Prostate gland (tissue), 2 donors: ENCODE measurements at regions not wholly inside any gene's neighbourhood (a gene's known extent, or its start where the extent isn't known, plus 50 kb on each side); places are given as distances from the start of the nearest gene placed in this dataset.

Source experiments
- DNase-seq: peaks from one replicate; pipeline ENCODE4 v3.0.0-alpha.2; 2019; ENCODE audit warnings: low spot score
- H3K27ac ChIP-seq, 2 donors: fragments of 200-600 bp; sonication (generic); 2 replicates each; pipeline ENCODE4 v1.5.1; 2017 to 2019
- H3K27me3 ChIP-seq: fragments of 200-600 bp; sonication (generic); replicated peaks from 2 replicates; pipeline ENCODE4 v1.5.1; 2019; ENCODE audit not compliant: insufficient read depth
- H3K36me3 ChIP-seq, 2 donors: fragments of 200-600 bp; sonication (generic); 1 replicate in 1 of 2; 2 replicates in 1 of 2; pipeline versions ENCODE4 v1.5.1 to v1.8.1; 2017 to 2019
- H3K4me1 ChIP-seq: fragments of 200-600 bp; sonication (generic); replicated peaks from 2 replicates; pipeline ENCODE4 v1.5.1; 2019
- H3K4me3 ChIP-seq, 2 donors: fragments of 200-600 bp; sonication (generic); 2 replicates each; pipeline ENCODE4 v1.5.1; 2017 to 2019
- H3K9me3 ChIP-seq: fragments of 200-600 bp; sonication (generic); 2 replicates; pipeline ENCODE4 v1.5.1; 2017
- CTCF ChIP-seq, 4 experiments: fragments of 200-600 bp in 2 of 4; fragments of 450-650 bp in 2 of 4; sonication (generic) in 2 of 4; IDR thresholded peaks; 1 replicate in 3 of 4; 2 replicates in 1 of 4; pipeline ENCODE4 v1.5.1; 2016 to 2019; ENCODE audit warnings: antibody characterized with exemption in 4 of 4, mild to moderate bottlenecking in 2 of 4, moderate library complexity in 2 of 4
- POLR2A ChIP-seq: fragments of 450-650 bp; IDR thresholded peaks from one replicate; pipeline ENCODE4 v1.6.1; 2016; ENCODE audit warnings: antibody characterized with exemption, mild to moderate bottlenecking
- POLR2AphosphoS5 ChIP-seq: sonication (generic); formaldehyde crosslinking; IDR thresholded peaks from one replicate; pipeline ENCODE4 v1.6.1; 2017; ENCODE audit warnings: antibody characterized with exemption
- WGBS: methylation state at CpG from one replicate; pipeline ENCODE4 v1.1.5; 2018; 5-methylcytosine and 5-hydroxymethylcytosine counted together
- intact Hi-C: fragments of 100-400 bp; cut with DNase I; formaldehyde crosslinking; loops from one replicate; pipeline ENCODE4 v1.14.2; 2022

- H3K27me3 ChIP-seq, result peaks cover 6% of the 10 kb centered on the region
- WGBS, result 68% methylated on average over 8 of the region's 8 CpGs
- intact Hi-C loops, result no loop called here
- no peaks in the 10 kb centered on the region for H3K9me3 ChIP-seq
- TF ChIP-seq POLR2A, result no peak
- no peak for TF ChIP-seq POLR2AphosphoS5
- TF ChIP-seq CTCF (IDR thresholded peaks at IDR 0.05), result no peak
- no peak overlapping the region for H3K27ac ChIP-seq
- DNase-seq, result no peak
- no peaks in the 10 kb centered on the region for H3K4me1 ChIP-seq
- no peak overlapping the region for H3K4me3 ChIP-seq
- no peaks in the 10 kb centered on the region for H3K36me3 ChIP-seq
Measured at GRCh38 chr3:127424766-127425504, 137.1 kb upstream of the PRR20G start.

GRCh38 chr3:127423856-127424765 is 136.3 kb upstream of the PRR20G start:
- no peak overlapping the region for H3K4me3 ChIP-seq
- no peak for DNase-seq
- TF ChIP-seq POLR2A, result no peak
- no peak for TF ChIP-seq POLR2AphosphoS5
- no peak for TF ChIP-seq CTCF (IDR thresholded peaks at IDR 0.05)
- no peaks in the 10 kb centered on the region for H3K36me3 ChIP-seq
- H3K9me3 ChIP-seq, result no peaks in the 10 kb centered on the region
- no peaks in the 10 kb centered on the region for H3K4me1 ChIP-seq
- 90% methylated on average over 23 of the region's 23 CpGs for WGBS
- intact Hi-C loops, result no loop called here
- H3K27me3 ChIP-seq, result peaks cover 6% of the 10 kb centered on the region
- H3K27ac ChIP-seq, result no peak overlapping the region

- WGBS, result 81% methylated on average over 25 of the region's 26 CpGs
- no peaks in the 10 kb centered on the region for H3K4me1 ChIP-seq
- peaks cover 6% of the 10 kb centered on the region for H3K27me3 ChIP-seq
- H3K36me3 ChIP-seq, result no peaks in the 10 kb centered on the region
- no peak overlapping the region for H3K27ac ChIP-seq
- H3K9me3 ChIP-seq, result no peaks in the 10 kb centered on the region
- intact Hi-C loops, result no loop called here
- H3K4me3 ChIP-seq, result no peak overlapping the region
- no peak for TF ChIP-seq CTCF (IDR thresholded peaks at IDR 0.05)
- TF ChIP-seq POLR2A, result no peak
- no peak for TF ChIP-seq POLR2AphosphoS5
- no peak for DNase-seq
Measured at GRCh38 chr3:127422663-127423375, 135.0 kb upstream of the PRR20G start.

GRCh38 chr3:127421943-127422662 is 134.3 kb upstream of the PRR20G start:
- intact Hi-C loops, result no loop called here
- TF ChIP-seq POLR2A (no peak), POLR2AphosphoS5 (no peak), CTCF (IDR thresholded peaks at IDR 0.05) (no peak)
- H3K4me3 ChIP-seq, result no peak overlapping the region
- H3K9me3 ChIP-seq, result no peaks in the 10 kb centered on the region
- peaks cover 6% of the 10 kb centered on the region for H3K27me3 ChIP-seq
- 79% methylated on average over 10 of the region's 10 CpGs for WGBS
- no peaks in the 10 kb centered on the region for H3K4me1 ChIP-seq
- no peaks in the 10 kb centered on the region for H3K36me3 ChIP-seq
- DNase-seq, result no peak
- no peak overlapping the region for H3K27ac ChIP-seq
